ENCODE measurements at regions not wholly inside any gene's neighbourhood (a gene's known extent, or its start where the extent isn't known, plus 50 kb on each side); places are given as distances from the start of the nearest gene placed in this dataset.

DNA sequence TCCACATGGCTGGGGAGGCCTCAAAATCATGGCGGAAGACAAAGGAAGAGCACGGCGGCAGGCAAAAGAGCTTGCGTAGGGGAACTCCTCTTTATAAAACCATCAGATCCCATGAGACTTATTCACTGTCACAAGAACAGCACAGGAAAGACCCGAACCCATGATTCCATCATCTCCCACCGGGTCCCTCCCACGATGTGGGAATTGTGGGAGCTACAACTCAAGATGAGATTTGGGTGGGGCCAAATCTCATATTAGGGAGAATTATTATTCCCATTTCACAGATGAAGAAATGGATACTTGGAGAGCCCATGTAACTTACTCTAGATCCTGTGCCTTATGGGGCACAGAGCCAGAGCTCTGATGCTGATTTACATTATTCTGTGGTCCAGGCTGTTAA is 322.6 kb downstream of the PCNX1 start:
- ChIA-PET POLR2A (no interaction called here), CTCF (interaction anchor here (1.5 to 1.7 kb wide), 2 partner anchors 10 to 20 kb away, joined by 3 read pairs; no protein-coding TSS in a partner anchor)
- no peak overlapping the region for H3K4me3 ChIP-seq (ENCODE audit: low read depth, low read length)
- no peak for DNase-seq (ENCODE audit: low read depth)
- TF ChIP-seq, protein P1, sequence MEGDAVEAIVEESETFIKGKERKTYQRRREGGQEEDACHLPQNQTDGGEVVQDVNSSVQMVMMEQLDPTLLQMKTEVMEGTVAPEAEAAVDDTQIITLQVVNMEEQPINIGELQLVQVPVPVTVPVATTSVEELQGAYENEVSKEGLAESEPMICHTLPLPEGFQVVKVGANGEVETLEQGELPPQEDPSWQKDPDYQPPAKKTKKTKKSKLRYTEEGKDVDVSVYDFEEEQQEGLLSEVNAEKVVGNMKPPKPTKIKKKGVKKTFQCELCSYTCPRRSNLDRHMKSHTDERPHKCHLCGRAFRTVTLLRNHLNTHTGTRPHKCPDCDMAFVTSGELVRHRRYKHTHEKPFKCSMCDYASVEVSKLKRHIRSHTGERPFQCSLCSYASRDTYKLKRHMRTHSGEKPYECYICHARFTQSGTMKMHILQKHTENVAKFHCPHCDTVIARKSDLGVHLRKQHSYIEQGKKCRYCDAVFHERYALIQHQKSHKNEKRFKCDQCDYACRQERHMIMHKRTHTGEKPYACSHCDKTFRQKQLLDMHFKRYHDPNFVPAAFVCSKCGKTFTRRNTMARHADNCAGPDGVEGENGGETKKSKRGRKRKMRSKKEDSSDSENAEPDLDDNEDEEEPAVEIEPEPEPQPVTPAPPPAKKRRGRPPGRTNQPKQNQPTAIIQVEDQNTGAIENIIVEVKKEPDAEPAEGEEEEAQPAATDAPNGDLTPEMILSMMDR (IDR thresholded peaks at IDR 0.05; ENCODE audit: insufficient read depth, low read depth, low read length): no peak
- H3K27me3 ChIP-seq (ENCODE audit: control insufficient read depth, insufficient read depth, low read length): no peaks in the 10 kb centered on the region
- H3K36me3 ChIP-seq (ENCODE audit: control insufficient read depth, insufficient read depth, low read length): no peaks in the 10 kb centered on the region

DNA sequence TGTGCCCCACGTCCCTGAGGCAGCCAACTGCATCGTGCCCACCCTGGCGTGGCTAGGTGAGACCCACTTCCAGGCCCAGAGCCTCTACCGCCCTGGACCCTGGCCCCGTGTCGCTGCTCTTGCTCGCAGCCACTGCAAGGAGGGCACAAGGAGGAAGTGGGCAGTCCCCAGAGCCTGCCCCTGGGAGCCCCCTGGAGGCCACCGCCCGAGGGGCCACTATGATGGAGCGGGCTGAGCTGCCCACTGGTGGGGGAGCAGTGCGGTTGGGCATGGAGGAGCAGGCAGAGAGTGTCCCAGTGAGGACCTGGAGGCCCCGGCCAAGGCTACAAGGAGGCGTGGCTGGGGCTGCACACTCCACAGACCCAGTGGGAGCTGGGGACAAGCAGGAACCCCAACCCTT is 323.6 kb downstream of the PCNX1 start:
- POLR2A ChIA-PET: no interaction called here
- Histone ChIP-seq H3K36me3 (ENCODE audit: control insufficient read depth, insufficient read depth, low read length) (no peaks in the 10 kb centered on the region), H3K4me3 (ENCODE audit: low read depth, low read length) (no peak overlapping the region), H3K27me3 (ENCODE audit: control insufficient read depth, insufficient read depth, low read length) (no peaks in the 10 kb centered on the region)
- TF ChIP-seq, protein P1 (IDR thresholded peaks at IDR 0.05; ENCODE audit: insufficient read depth, low read depth, low read length): no peak
- no peak for DNase-seq (ENCODE audit: low read depth)
- CTCF ChIA-PET: interaction anchor here (1.7 kb wide), 1 partner anchor 21 kb away, joined by 3 read pairs; no protein-coding TSS in a partner anchor

DNA sequence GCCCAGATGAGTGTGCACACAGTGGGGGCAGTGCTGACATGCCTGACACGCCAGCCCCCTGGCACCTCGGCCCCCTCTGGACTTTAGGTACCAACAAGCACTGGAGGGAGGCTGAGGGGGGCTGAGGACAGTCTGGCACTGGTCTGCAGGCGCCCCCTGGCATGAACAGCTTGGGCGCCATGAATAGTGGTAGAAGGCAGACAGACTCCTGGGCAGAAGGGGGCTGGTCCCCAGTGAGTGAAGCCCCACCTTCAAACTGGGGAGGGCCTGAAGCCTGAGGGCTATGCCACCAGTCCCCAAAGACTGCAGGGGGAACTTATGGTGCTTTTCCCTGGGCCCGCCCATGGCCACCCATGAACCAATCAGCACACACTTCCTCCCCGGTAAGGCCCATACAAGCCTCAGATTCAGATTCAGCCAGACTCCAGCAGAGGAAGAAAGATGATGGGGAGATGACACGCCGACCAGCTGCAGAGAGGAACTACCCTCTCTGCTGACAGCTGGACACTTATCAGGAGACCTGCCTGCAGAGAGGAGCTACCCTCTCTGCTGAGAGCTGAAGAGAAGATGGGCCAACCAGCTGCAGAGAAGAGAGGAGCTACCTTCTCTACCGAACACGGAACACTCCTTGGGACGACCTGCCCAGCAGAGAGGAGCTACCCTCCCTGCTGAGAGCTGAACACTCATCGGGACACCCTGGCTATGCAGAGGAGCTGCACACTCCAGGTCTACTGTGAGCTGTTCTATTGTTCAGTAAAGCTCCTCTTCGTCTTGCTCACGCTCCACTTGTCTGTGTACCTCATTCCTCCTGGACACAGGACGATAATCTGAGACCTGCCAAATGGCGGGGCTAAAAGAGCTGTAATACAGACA is 324.5 kb downstream of the PCNX1 start:
- TF ChIP-seq, protein P1 (IDR thresholded peaks at IDR 0.05; ENCODE audit: insufficient read depth, low read depth, low read length): no peak
- ChIA-PET CTCF (no interaction called here), POLR2A (no interaction called here)
- no peak for DNase-seq (ENCODE audit: low read depth)
- Histone ChIP-seq H3K27me3 (ENCODE audit: control insufficient read depth, insufficient read depth, low read length) (no peaks in the 10 kb centered on the region), H3K4me3 (ENCODE audit: low read depth, low read length) (no peak overlapping the region), H3K36me3 (ENCODE audit: control insufficient read depth, insufficient read depth, low read length) (no peaks in the 10 kb centered on the region)

DNA sequence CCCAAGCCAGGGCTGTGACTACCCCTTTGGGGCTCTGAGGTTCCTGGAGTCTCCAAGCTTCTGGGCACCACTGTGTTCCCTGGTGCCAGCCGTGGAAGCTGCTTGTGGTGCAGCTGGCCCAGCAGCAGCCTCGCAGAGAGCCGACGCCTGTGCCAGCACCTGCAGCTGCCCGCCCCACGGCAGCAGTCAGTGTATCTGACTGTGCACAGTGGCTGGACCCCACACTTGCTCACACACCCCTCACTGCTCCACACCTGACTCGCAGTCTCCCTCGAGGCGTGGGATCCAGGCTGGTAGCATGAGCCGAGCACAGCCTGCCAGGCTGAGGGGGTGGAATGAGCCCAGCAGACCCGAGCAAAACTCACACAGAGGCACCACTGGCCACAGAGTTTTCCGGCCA is 325.2 kb downstream of the PCNX1 start:
- TF ChIP-seq, protein P1 (IDR thresholded peaks at IDR 0.05; ENCODE audit: insufficient read depth, low read depth, low read length): no peak
- ChIA-PET CTCF (no interaction called here), POLR2A (no interaction called here)
- no peak overlapping the region for H3K4me3 ChIP-seq (ENCODE audit: low read depth, low read length)
- no peaks in the 10 kb centered on the region for H3K27me3 ChIP-seq (ENCODE audit: control insufficient read depth, insufficient read depth, low read length)
- no peaks in the 10 kb centered on the region for H3K36me3 ChIP-seq (ENCODE audit: control insufficient read depth, insufficient read depth, low read length)
- no peak for DNase-seq (ENCODE audit: low read depth)

DNA sequence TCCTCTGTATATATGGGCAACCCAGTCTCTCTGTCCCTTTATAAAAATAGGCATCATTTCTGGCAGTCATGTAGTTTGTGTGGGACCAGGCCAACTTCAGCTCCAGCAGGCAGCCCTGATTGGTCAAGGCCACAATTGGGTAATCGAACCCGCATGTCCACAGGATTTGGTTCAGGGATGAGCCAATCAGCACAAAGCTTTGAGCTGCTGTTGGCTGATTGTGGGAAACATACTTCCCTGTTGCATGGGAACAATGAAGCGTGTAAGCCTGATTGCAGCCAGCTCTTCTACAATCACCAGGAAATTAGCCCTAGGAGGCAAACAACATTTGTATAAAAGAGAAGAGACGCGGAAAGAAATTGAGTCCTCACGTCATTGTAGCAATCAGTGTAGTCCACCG is 328.6 kb downstream of the PCNX1 start:
- ChIA-PET CTCF (interaction anchor here (0.6 to 1.7 kb wide), 2 partner anchors 9 to 56 kb away, joined by 3 to 6 read pairs; no protein-coding TSS in a partner anchor), POLR2A (no interaction called here)
- no peak for DNase-seq (ENCODE audit: low read depth)

More for the DNA sequence above, 328.6 kb downstream of the PCNX1 start:
- Histone ChIP-seq H3K4me3 (ENCODE audit: low read depth, low read length) (no peak overlapping the region), H3K27me3 (ENCODE audit: control insufficient read depth, insufficient read depth, low read length) (no peaks in the 10 kb centered on the region), H3K36me3 (ENCODE audit: control insufficient read depth, insufficient read depth, low read length) (no peaks in the 10 kb centered on the region)
- TF ChIP-seq, protein P1 (IDR thresholded peaks at IDR 0.05; ENCODE audit: insufficient read depth, low read depth, low read length): no peak

Measured in BJ (cell line).